Small intestine (tissue), 7 donors: ENCODE measurements at regions not wholly inside any gene's neighbourhood (a gene's known extent, or its start where the extent isn't known, plus 50 kb on each side); places are given as distances from the start of the nearest gene placed in this dataset.

ENCODE experiments used
- DNase-seq, 2 donors: peaks; one replicate each; pipeline versions ENCODE4 v3.0.0 to v3.0.0-alpha.2; 2013
- FAIRE-seq: peaks from 2 replicates; lab custom pipeline; 2012; peaks lifted over from hg19 to GRCh38; lab: Jason Lieb, UNC
- H3K27ac ChIP-seq, 3 donors: one replicate each; pipeline ENCODE4 v1.5.1; 2013; ENCODE audit warnings: low read length in 2 of 3, mild to moderate bottlenecking in 2 of 3, control low read depth in 1 of 3, inconsistent platforms in 1 of 3, low read depth in 1 of 3, moderate library complexity in 1 of 3
- H3K27me3 ChIP-seq, 3 donors: one replicate each; pipeline ENCODE4 v1.6.1; 2013; ENCODE audit warnings: low read length in 3 of 3, inconsistent platforms in 1 of 3; ENCODE audit not compliant: control insufficient read depth in 3 of 3, insufficient read depth in 3 of 3
- H3K36me3 ChIP-seq, 3 donors: one replicate each; pipeline ENCODE4 v1.6.1; 2013; ENCODE audit warnings: low read length in 3 of 3, inconsistent platforms in 1 of 3, low read depth in 1 of 3, mild to moderate bottlenecking in 1 of 3, moderate library complexity in 1 of 3; ENCODE audit not compliant: control insufficient read depth in 3 of 3, insufficient read depth in 2 of 3
- H3K4me1 ChIP-seq, 3 donors: one replicate each; pipeline ENCODE4 v1.6.1; 2013; ENCODE audit warnings: low read length in 2 of 3, inconsistent platforms in 1 of 3, low read depth in 1 of 3, mild to moderate bottlenecking in 1 of 3, moderate library complexity in 1 of 3; ENCODE audit not compliant: control insufficient read depth in 3 of 3, insufficient read depth in 2 of 3
- H3K4me3 ChIP-seq, 3 donors: one replicate each; pipeline ENCODE4 v1.5.1; 2013; ENCODE audit warnings: low read length in 3 of 3, control low read depth in 1 of 3, inconsistent platforms in 1 of 3, low read depth in 1 of 3, mild to moderate bottlenecking in 1 of 3, moderate library complexity in 1 of 3
- H3K9me3 ChIP-seq, 2 donors: one replicate each; pipeline ENCODE4 v1.6.1; 2013; ENCODE audit warnings: low read depth in 1 of 2, low read length in 1 of 2; ENCODE audit not compliant: control insufficient read depth in 2 of 2, insufficient read depth in 1 of 2
- WGBS, 3 donors: extraction: QIAGEN DNeasy Blood & Tissue Kit; methylation state at CpG; one replicate each; pipeline ENCODE4 v1.1.7; 2013; 5-methylcytosine and 5-hydroxymethylcytosine counted together
- donor health status: healthy with polysubstance abuse.
- donor health status: control.
- donor health status: control.
- donor health status: Bipolar disorder and iron deficiency.
- donor health status: healthy.

DNA sequence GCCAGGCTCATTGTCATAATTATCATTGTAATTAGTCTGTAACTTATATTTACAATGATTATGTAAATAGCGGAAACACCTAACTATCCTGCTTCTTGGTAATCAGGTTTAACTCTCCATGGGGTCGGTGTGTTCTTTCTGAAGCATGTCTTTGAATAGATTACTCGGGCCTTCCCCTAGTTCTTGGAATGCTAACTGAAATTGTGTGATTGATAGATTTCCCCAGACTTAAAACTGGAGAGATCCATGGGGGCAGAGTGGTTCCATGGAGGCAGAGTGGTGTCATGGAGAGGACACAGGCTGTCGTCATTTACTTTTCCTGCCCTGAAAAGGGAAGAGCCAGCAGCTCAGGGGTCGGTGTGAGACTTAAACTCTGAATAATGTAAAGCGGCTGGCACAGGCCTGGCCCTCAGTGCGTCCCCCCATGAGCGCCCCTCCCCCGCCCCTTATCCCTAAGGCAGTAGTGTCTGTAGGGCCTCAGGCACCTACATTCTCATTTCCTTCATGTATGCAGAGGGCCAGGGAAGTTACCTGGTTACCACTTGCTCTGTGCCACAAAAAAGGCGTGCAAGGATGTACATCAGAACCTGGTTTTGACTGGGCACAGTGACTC is 225.1 kb downstream of the TM9SF2 start:
- no peak for DNase-seq
- no peak for FAIRE-seq
- Histone ChIP-seq H3K27ac (no peak overlapping the region), H3K4me1 (peaks cover 2 to 6% (median 3%) of the 10 kb centered on the region in 3 donors), H3K9me3 (peaks cover 0 to 3% of the 10 kb centered on the region in 2 donors), H3K4me3 (no peak overlapping the region), H3K27me3 (no peaks in the 10 kb centered on the region), H3K36me3 (peaks cover 0 to 5% (median 0%) of the 10 kb centered on the region in 3 donors)
- 90 to 94% (median 91%) methylated on average over 10 of the region's 10 CpGs for WGBS, 3 donors

DNA sequence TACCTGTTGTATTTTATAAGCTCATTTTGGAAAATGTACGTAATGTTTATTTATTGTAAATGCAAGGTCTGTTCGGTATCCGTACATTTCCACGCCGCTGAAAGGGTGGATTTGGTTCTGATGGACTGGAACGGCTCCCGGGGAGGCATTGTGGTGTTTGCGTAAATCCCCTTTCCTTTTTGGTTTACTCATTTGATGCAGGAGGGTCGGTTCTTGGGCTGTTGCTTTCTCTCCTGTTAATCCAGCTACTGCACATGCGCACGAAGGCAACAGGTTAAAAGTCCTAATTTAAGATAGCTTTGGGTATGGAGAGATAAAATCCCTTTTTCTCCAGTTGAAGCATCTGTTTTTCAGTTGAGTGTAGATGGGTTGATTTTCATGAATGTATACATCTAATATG is 224.4 kb downstream of the TM9SF2 start:
- FAIRE-seq = no peak
- H3K4me1 ChIP-seq = peaks cover 2 to 6% (median 3%) of the 10 kb centered on the region in 3 donors
- H3K9me3 ChIP-seq = peaks cover 0 to 3% of the 10 kb centered on the region in 2 donors
- no peak overlapping the region for H3K4me3 ChIP-seq
- DNase-seq = no peak
- H3K27ac ChIP-seq = no peak overlapping the region
- H3K36me3 ChIP-seq = peaks cover 0 to 5% (median 0%) of the 10 kb centered on the region in 3 donors
- no peaks in the 10 kb centered on the region for H3K27me3 ChIP-seq
- 88 to 94% (median 91%) methylated on average over 11 of the region's 11 CpGs for WGBS, 3 donors

- Histone ChIP-seq H3K9me3 (peaks cover 0 to 3% of the 10 kb centered on the region in 2 donors), H3K27me3 (no peaks in the 10 kb centered on the region), H3K36me3 (peaks cover 0 to 3% (median 0%) of the 10 kb centered on the region in 3 donors), H3K4me3 (no peak overlapping the region), H3K4me1 (peaks cover 2 to 6% (median 3%) of the 10 kb centered on the region in 3 donors), H3K27ac (no peak overlapping the region)
- 80 to 87% (median 86%) methylated on average over 16 of the region's 16 CpGs for WGBS, 3 donors
- DNase-seq (peak in 1 of 2 donors; percentile 34), FAIRE-seq (no peak)
Observed at GRCh38 chr13:99724633-99725517, 223.6 kb downstream of the TM9SF2 start.

DNA sequence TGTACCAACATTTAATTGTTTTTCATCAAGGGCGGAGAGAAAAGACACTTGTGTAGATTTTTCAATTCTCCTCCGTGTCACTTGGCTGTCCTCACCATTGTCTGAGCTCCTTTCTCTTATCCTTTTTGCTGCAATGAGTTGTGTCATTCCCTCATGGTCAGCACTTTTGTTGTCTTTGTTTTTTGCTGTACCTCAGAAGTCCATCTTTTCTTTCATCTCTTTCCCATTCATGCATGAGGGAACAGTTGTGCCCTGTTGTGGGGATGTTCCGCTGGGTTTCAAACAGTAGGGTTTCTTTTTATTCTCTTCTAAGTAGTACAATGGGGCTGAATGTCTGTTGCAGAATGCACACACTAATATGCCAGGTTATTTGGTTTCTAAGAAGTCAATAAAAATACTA is 222.6 kb downstream of the TM9SF2 start:
- H3K36me3 ChIP-seq = no peaks in the 10 kb centered on the region
- peaks cover 2 to 6% (median 3%) of the 10 kb centered on the region in 3 donors for H3K4me1 ChIP-seq
- FAIRE-seq (no peak), DNase-seq (no peak)
- no peak overlapping the region for H3K4me3 ChIP-seq
- 79 to 91% (median 88%) methylated on average over 3 of the region's 3 CpGs for WGBS, 3 donors
- no peak overlapping the region for H3K27ac ChIP-seq
- peaks cover 0 to 3% of the 10 kb centered on the region in 2 donors for H3K9me3 ChIP-seq
- no peaks in the 10 kb centered on the region for H3K27me3 ChIP-seq

- peaks cover 0 to 3% of the 10 kb centered on the region in 2 donors for H3K9me3 ChIP-seq
- no peak overlapping the region for H3K4me3 ChIP-seq
- DNase-seq (peak in 1 of 2 donors; percentile 64), FAIRE-seq (no peak)
- WGBS, 3 donors = 19 to 63% (median 36%) methylated on average over 7 of the region's 7 CpGs
- no peak overlapping the region for H3K27ac ChIP-seq
- no peaks in the 10 kb centered on the region for H3K27me3 ChIP-seq
- H3K4me1 ChIP-seq = peaks cover 2 to 6% (median 3%) of the 10 kb centered on the region in 3 donors
- no peaks in the 10 kb centered on the region for H3K36me3 ChIP-seq
Observed at GRCh38 chr13:99722931-99723330, 221.7 kb downstream of the TM9SF2 start.

GRCh38 chr13:99722338-99722818 is 221.1 kb downstream of the TM9SF2 start:
- FAIRE-seq (no peak), DNase-seq (no peak)
- WGBS, 3 donors = 74 to 87% (median 83%) methylated on average over 3 of the region's 3 CpGs
- Histone ChIP-seq H3K4me3 (no peak overlapping the region), H3K9me3 (peaks cover 0 to 3% of the 10 kb centered on the region in 2 donors), H3K27ac (no peak overlapping the region), H3K36me3 (no peaks in the 10 kb centered on the region), H3K27me3 (no peaks in the 10 kb centered on the region), H3K4me1 (peaks cover 2 to 6% (median 3%) of the 10 kb centered on the region in 3 donors)

- peaks cover 0 to 3% of the 10 kb centered on the region in 2 donors for H3K9me3 ChIP-seq
- FAIRE-seq (no peak), DNase-seq (no peak)
- no peaks in the 10 kb centered on the region for H3K27me3 ChIP-seq
- no peak overlapping the region for H3K27ac ChIP-seq
- H3K4me3 ChIP-seq = no peak overlapping the region
- no peaks in the 10 kb centered on the region for H3K36me3 ChIP-seq
- WGBS, 3 donors = 78 to 86% (median 85%) methylated on average over 4 of the region's 4 CpGs
- peaks cover 0 to 6% (median 2%) of the 10 kb centered on the region in 3 donors for H3K4me1 ChIP-seq
Observed at GRCh38 chr13:99721606-99722337, 220.5 kb downstream of the TM9SF2 start.
